Gastroesophageal sphincter (tissue), 3 donors: ENCODE measurements at regions not wholly inside any gene's neighbourhood (a gene's known extent, or its start where the extent isn't known, plus 50 kb on each side); places are given as distances from the start of the nearest gene placed in this dataset.

Experiments
- EP300 ChIP-seq: sonication (generic); formaldehyde crosslinking; IDR thresholded peaks from one replicate; pipeline ENCODE4 v1.6.1; 2017; ENCODE audit warnings: antibody characterized with exemption, mild to moderate bottlenecking
- POLR2AphosphoS5 ChIP-seq: sonication (generic); formaldehyde crosslinking; IDR thresholded peaks from one replicate; pipeline ENCODE4 v1.6.1; 2017; ENCODE audit warnings: antibody characterized with exemption
- TF ChIP-seq, protein P1 (sequence below), 4 experiments: fragments of 200-600 bp in 2 of 4; fragments of 450-650 bp in 2 of 4; sonication (generic) in 1 of 4; IDR thresholded peaks; one replicate each; pipeline ENCODE4 v1.5.1; 2017 to 2019; ENCODE audit warnings: antibody characterized with exemption in 4 of 4, mild to moderate bottlenecking in 2 of 4, moderate library complexity in 2 of 4

DNA sequence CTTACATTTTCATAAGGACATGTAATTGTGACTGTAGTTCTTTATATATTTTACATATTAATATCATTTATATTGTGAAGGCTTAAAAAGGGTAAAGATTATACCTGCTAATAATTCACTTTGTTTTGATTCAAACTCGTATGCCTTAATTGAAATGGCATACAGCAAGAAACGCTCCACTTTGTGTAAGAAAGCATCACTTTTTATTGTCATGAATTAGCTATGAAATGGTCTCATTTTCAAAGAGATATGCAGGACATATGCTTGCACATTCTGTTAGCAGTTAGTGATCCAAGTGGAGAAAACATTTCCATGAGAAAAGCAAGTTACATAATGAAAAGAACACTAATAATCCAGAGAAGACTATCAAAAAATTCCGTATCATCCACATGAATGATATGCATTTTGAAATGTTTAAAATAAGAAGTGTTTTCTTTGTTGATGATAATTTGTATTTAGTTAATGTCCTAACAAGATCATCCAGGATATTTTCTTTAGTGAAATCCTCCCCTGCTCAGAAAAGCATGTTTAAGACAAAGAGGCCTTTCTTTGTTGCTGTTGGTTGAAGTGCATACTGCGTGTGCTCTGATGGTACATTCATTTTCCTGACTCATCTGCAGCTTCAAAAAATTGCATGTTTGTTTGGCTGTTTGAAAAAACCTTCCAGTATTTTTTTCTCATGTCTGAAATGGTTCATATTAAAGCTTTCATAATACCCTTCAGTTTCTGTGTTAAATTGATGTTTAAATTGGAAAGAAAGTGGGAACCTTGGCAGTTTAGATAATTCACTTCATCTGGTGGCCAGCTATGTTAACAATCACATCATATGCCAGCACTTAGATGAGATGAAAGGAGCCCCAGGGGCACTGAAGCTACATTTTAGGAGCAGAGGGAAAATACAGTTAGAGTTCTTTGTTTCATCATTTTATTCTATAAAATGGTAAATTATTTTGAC is 242.2 kb downstream of the CSNK1G3 start:
- TF ChIP-seq, protein P1, sequence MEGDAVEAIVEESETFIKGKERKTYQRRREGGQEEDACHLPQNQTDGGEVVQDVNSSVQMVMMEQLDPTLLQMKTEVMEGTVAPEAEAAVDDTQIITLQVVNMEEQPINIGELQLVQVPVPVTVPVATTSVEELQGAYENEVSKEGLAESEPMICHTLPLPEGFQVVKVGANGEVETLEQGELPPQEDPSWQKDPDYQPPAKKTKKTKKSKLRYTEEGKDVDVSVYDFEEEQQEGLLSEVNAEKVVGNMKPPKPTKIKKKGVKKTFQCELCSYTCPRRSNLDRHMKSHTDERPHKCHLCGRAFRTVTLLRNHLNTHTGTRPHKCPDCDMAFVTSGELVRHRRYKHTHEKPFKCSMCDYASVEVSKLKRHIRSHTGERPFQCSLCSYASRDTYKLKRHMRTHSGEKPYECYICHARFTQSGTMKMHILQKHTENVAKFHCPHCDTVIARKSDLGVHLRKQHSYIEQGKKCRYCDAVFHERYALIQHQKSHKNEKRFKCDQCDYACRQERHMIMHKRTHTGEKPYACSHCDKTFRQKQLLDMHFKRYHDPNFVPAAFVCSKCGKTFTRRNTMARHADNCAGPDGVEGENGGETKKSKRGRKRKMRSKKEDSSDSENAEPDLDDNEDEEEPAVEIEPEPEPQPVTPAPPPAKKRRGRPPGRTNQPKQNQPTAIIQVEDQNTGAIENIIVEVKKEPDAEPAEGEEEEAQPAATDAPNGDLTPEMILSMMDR (IDR thresholded peaks at IDR 0.05): no peak
- no peak for TF ChIP-seq EP300
- no peak for TF ChIP-seq POLR2AphosphoS5
